Loucy (cell line): ENCODE measurements at regions not wholly inside any gene's neighbourhood (a gene's known extent, or its start where the extent isn't known, plus 50 kb on each side); places are given as distances from the start of the nearest gene placed in this dataset.
"Not testable (repeated sequence)": the region's sequence is repeated elsewhere in the genome, so short reads cannot be mapped to it uniquely, and the experiment has no call there.

ENCODE experiments used
- EZH2phosphoT487 ChIP-seq: fragments of 200-600 bp; IDR thresholded peaks from 2 replicates; pipeline ENCODE4 v1.6.1; 2018; ENCODE audit warnings: antibody characterized with exemption, mild to moderate bottlenecking, moderate library complexity, borderline replicate concordance
- TF ChIP-seq, protein P1 (sequence below): fragments of 200-600 bp; sonication (generic); conservative IDR thresholded peaks from 2 replicates; pipeline ENCODE4 v1.5.1; 2014; ENCODE audit warnings: mild to moderate bottlenecking, antibody characterized with exemption, low read length

DNA sequence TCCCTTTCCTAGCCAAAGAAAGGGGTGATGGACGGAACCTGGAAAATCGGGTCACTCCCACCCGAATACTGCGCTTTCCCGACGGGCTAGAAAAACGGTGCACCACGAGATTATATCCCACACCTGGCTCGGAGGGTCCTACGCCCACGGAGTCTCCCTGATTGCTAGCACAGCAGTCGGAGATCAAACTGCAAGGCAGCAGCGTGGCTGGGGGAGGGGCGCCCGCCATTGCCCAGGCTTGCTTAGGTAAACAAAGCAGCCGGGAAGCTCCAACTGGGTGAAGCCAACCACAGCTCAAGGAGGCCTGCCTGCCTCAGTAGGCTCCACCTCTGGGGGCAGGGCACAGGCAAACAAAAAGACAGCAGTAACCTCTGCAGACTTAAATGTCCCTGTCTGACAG is 186.0 kb downstream of the SMARCA1 start:
- TF ChIP-seq, protein P1, sequence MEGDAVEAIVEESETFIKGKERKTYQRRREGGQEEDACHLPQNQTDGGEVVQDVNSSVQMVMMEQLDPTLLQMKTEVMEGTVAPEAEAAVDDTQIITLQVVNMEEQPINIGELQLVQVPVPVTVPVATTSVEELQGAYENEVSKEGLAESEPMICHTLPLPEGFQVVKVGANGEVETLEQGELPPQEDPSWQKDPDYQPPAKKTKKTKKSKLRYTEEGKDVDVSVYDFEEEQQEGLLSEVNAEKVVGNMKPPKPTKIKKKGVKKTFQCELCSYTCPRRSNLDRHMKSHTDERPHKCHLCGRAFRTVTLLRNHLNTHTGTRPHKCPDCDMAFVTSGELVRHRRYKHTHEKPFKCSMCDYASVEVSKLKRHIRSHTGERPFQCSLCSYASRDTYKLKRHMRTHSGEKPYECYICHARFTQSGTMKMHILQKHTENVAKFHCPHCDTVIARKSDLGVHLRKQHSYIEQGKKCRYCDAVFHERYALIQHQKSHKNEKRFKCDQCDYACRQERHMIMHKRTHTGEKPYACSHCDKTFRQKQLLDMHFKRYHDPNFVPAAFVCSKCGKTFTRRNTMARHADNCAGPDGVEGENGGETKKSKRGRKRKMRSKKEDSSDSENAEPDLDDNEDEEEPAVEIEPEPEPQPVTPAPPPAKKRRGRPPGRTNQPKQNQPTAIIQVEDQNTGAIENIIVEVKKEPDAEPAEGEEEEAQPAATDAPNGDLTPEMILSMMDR: not testable (repeated sequence)
- TF ChIP-seq EZH2phosphoT487: not testable (repeated sequence)
